ENCODE measurements at regions not wholly inside any gene's neighbourhood (a gene's known extent, or its start where the extent isn't known, plus 50 kb on each side); places are given as distances from the start of the nearest gene placed in this dataset.

- TF ChIP-seq, protein P1, sequence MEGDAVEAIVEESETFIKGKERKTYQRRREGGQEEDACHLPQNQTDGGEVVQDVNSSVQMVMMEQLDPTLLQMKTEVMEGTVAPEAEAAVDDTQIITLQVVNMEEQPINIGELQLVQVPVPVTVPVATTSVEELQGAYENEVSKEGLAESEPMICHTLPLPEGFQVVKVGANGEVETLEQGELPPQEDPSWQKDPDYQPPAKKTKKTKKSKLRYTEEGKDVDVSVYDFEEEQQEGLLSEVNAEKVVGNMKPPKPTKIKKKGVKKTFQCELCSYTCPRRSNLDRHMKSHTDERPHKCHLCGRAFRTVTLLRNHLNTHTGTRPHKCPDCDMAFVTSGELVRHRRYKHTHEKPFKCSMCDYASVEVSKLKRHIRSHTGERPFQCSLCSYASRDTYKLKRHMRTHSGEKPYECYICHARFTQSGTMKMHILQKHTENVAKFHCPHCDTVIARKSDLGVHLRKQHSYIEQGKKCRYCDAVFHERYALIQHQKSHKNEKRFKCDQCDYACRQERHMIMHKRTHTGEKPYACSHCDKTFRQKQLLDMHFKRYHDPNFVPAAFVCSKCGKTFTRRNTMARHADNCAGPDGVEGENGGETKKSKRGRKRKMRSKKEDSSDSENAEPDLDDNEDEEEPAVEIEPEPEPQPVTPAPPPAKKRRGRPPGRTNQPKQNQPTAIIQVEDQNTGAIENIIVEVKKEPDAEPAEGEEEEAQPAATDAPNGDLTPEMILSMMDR (IDR thresholded peaks at IDR 0.05; ENCODE audit: control extremely low read depth, extremely low read depth, low read depth, missing control alignments) = no peak
- ChIA-PET CTCF (interaction anchor here (1.2 to 1.5 kb wide), 3 partner anchors 10 to 91 kb away, joined by 3 read pairs; no protein-coding TSS in a partner anchor), POLR2A (no interaction called here)
- DNase-seq (ENCODE audit: extremely low spot score) = no peak
Measured at GRCh38 chr5:133777951-133778350, 165.6 kb upstream of the FSTL4 start.

DNA sequence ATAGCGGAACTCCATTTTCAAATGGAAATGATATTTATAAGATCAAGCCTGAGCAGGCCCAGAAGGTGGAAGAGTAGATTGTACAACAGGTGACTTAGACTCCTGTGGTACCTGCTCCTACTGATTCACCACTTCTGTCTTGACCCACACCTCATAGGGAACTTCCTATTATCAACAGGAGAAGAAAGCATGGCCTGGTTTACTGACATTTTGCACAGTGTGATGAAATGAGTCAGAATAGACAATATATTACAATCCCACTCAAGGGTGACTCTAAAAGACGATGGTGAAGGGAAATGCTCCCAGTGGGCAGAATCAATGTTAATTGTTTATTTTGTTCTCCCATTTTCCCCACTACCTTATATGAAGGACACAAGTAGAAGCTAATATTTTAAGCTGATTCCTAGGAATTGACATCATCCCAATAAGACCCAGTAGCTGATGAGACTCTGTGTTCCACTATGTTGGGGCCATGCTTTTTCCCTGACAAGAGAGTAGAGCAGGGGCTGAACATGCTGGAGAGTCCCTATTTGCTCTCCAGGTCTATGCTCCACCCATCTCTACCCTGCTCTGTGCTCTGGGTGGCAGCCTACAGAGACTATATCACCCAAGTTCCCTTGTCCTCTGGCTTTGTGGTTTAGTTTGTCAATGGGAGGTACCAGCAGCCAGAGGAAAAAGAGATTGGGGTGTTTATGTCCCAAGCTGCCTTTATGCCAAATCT is 163.4 kb upstream of the FSTL4 start:
- POLR2A ChIA-PET = no interaction called here
- DNase-seq (ENCODE audit: extremely low spot score) = no peak
- CTCF ChIA-PET = interaction anchor here (1.5 to 2.0 kb wide), 2 partner anchors 55 to 94 kb away, joined by 3 to 4 read pairs; no protein-coding TSS in a partner anchor
- TF ChIP-seq, protein P1 (IDR thresholded peaks at IDR 0.05; ENCODE audit: control extremely low read depth, extremely low read depth, low read depth, missing control alignments) = no peak

DNA sequence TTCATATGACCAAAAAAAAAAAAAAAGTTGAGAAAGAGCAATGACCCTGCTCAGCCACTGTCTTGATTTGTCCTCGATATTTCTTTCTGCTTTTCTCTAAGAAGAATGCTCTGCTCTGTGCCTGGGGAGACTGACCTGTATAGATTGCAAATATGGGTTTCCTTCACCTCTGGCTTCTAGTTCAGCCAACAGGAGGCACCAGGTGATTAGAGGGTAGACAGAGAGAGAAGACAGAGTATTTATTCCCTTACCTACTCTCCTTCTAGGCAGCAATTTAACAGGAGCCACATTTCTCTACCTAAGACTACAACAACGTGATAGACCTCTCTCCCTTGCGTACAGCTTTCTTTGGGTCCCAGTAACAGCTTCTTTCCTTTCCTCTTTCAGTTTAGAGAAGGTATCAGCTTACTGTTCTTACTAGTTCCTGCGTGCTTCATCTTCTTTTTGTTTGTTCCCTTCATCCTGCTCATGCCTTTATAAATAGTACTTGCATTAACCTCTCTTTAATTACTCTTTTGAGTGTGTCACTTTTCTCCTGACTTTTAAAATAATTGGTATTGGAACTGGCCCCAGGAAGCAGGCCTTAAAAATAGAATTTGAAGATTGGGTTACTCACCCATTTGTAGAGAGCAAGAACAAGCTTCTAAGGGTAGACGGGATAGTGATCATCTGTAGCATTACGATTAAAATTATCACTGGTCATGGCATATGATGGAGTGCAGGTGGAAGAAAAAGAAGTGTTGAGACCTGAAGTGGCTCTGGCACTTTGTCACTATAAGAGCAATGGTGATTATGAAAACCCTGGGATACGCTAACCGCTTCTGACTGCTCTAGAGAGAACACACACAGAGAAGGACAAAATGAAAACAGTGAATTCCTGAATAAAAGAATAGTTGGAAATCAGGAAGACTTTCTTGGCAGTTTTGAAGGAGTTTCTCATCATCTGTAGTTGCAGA is 161.2 kb upstream of the FSTL4 start:
- TF ChIP-seq, protein P1 (IDR thresholded peaks at IDR 0.05; ENCODE audit: control extremely low read depth, extremely low read depth, low read depth, missing control alignments) = no peak
- no peak for DNase-seq (ENCODE audit: extremely low spot score)
- ChIA-PET POLR2A (no interaction called here), CTCF (no interaction called here)

GRCh38 chr5:133769842-133770241 is 157.5 kb upstream of the FSTL4 start:
- TF ChIP-seq, protein P1 (IDR thresholded peaks at IDR 0.05; ENCODE audit: control extremely low read depth, extremely low read depth, low read depth, missing control alignments) = no peak
- ChIA-PET POLR2A (no interaction called here), CTCF (interaction anchor here (1.7 kb wide), 1 partner anchor 16 kb away, joined by 4 read pairs; no protein-coding TSS in a partner anchor)
- DNase-seq (ENCODE audit: extremely low spot score) = no peak

- CTCF ChIA-PET = interaction anchor here (0.9 to 1.1 kb wide), 2 partner anchors 9 to 57 kb away, joined by 3 to 4 read pairs; no protein-coding TSS in a partner anchor
- TF ChIP-seq, protein P1 (IDR thresholded peaks at IDR 0.05; ENCODE audit: control extremely low read depth, extremely low read depth, low read depth, missing control alignments) = no peak
- no peak for DNase-seq (ENCODE audit: extremely low spot score)
- POLR2A ChIA-PET = no interaction called here
Measured at GRCh38 chr5:133763744-133764143, 151.4 kb upstream of the FSTL4 start.

DNA sequence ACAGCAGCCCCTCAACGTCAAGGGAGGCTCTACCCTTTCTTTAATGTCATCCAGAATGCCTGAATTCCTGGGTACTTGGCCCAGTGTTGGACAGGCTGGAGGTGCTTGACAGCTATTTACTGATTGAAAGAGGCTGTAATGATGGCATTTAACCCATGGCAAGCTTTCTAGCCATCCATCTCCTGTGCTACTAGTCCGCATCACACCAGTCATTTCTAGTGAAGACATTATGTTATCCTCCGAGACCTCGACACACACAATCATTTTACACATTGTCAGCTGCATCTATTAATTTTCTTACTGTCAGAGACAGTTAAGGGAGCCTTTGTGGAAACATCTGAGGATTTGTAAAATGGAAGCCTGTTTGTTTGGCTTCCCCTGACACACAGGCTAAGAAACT is 149.3 kb upstream of the FSTL4 start:
- TF ChIP-seq, protein P1 (IDR thresholded peaks at IDR 0.05; ENCODE audit: control extremely low read depth, extremely low read depth, low read depth, missing control alignments) = no peak
- DNase-seq (ENCODE audit: extremely low spot score) = no peak
- ChIA-PET POLR2A (no interaction called here), CTCF (interaction anchor here (0.8 to 1.8 kb wide), 2 partner anchors 16 to 32 kb away, joined by 3 read pairs; no protein-coding TSS in a partner anchor)
